Liver (tissue), 8 donors: ENCODE measurements at regions not wholly inside any gene's neighbourhood (a gene's known extent, or its start where the extent isn't known, plus 50 kb on each side); places are given as distances from the start of the nearest gene placed in this dataset.

Source experiments
- DNase-seq: peaks from one replicate; pipeline ENCODE4 v3.0.0-alpha.2; 2017; ENCODE audit warnings: low spot score
- H3K27ac ChIP-seq, 2 donors: one replicate each; pipeline ENCODE4 v1.7.0; 2013; ENCODE audit warnings: inconsistent platforms in 2 of 2, low read length in 2 of 2, control low read depth in 1 of 2, low read depth in 1 of 2, mild to moderate bottlenecking in 1 of 2
- H3K27me3 ChIP-seq, 4 donors: one replicate each; pipeline versions ENCODE4 v1.6.1 to v1.7.0; 2013; ENCODE audit warnings: low read length in 3 of 4, inconsistent platforms in 1 of 4, mild to moderate bottlenecking in 1 of 4, moderate library complexity in 1 of 4; ENCODE audit not compliant: control insufficient read depth in 4 of 4, insufficient read depth in 4 of 4
- H3K36me3 ChIP-seq, 4 donors: one replicate each; pipeline versions ENCODE4 v1.6.1 to v1.7.0; 2013; ENCODE audit warnings: low read length in 3 of 4, mild to moderate bottlenecking in 3 of 4, low read depth in 1 of 4, moderate library complexity in 1 of 4; ENCODE audit not compliant: control insufficient read depth in 4 of 4, insufficient read depth in 3 of 4
- H3K4me1 ChIP-seq, 4 donors: one replicate each; pipeline versions ENCODE4 v1.6.1 to v1.7.0; 2013; ENCODE audit warnings: low read length in 3 of 4, mild to moderate bottlenecking in 3 of 4, moderate library complexity in 1 of 4; ENCODE audit not compliant: control insufficient read depth in 4 of 4, insufficient read depth in 4 of 4
- H3K4me3 ChIP-seq, 3 donors: one replicate each; pipeline versions ENCODE4 v1.6.1 to v1.7.0; 2013; ENCODE audit warnings: low read length in 3 of 3, control low read depth in 1 of 3, low read depth in 1 of 3, mild to moderate bottlenecking in 1 of 3
- H3K9ac ChIP-seq, 2 donors: one replicate each; pipeline ENCODE4 v1.7.0; 2013; ENCODE audit warnings: low read length in 2 of 2, mild to moderate bottlenecking in 2 of 2, moderate library complexity in 2 of 2, control low read depth in 1 of 2, low read depth in 1 of 2
- H3K9me3 ChIP-seq, 4 donors: one replicate each; pipeline versions ENCODE4 v1.6.1 to v1.7.0; 2013; ENCODE audit warnings: low read length in 3 of 4; ENCODE audit not compliant: control insufficient read depth in 4 of 4
- EGR1 ChIP-seq, 2 donors: IDR thresholded peaks; 2 replicates each; pipeline ENCODE4 v1.6.1; 2016 to 2018; ENCODE audit warnings: antibody characterized with exemption in 2 of 2, low read depth in 2 of 2
- FOXA1 ChIP-seq: IDR thresholded peaks from 2 replicates; pipeline ENCODE4 v1.6.1; 2016; ENCODE audit warnings: antibody characterized with exemption
- GABPA ChIP-seq, 2 donors: IDR thresholded peaks in 1 of 2; conservative IDR thresholded peaks in 1 of 2; 2 replicates each; pipeline ENCODE4 v1.6.1; 2016; ENCODE audit warnings: antibody characterized with exemption in 2 of 2, mild to moderate bottlenecking in 1 of 2, moderate library complexity in 1 of 2
- HNF4A ChIP-seq, 2 donors: conservative IDR thresholded peaks; 2 replicates each; pipeline ENCODE4 v1.6.1; 2016; ENCODE audit warnings: antibody characterized with exemption in 2 of 2, mild to moderate bottlenecking in 2 of 2
- HNF4G ChIP-seq: IDR thresholded peaks from 2 replicates; pipeline ENCODE4 v1.6.1; 2016; ENCODE audit warnings: antibody characterized with exemption
- JUND ChIP-seq, 2 donors: IDR thresholded peaks; 2 replicates each; pipeline ENCODE4 v1.6.1; 2016; ENCODE audit warnings: antibody characterized with exemption in 2 of 2
- MAX ChIP-seq: IDR thresholded peaks from 2 replicates; pipeline ENCODE4 v1.6.1; 2016; ENCODE audit warnings: antibody characterized with exemption
- RAD21 ChIP-seq, 2 donors: IDR thresholded peaks; 2 replicates each; pipeline ENCODE4 v1.6.1; 2016; ENCODE audit warnings: antibody characterized with exemption in 2 of 2, mild to moderate bottlenecking in 2 of 2
- RXRA ChIP-seq, 2 donors: IDR thresholded peaks; 2 replicates each; pipeline ENCODE4 v1.6.1; 2017 to 2018; ENCODE audit warnings: antibody characterized with exemption in 2 of 2, mild to moderate bottlenecking in 1 of 2
- TAF1 ChIP-seq: conservative IDR thresholded peaks from 2 replicates; pipeline ENCODE4 v1.6.1; 2016; ENCODE audit warnings: antibody characterized with exemption, mild to moderate bottlenecking
- YY1 ChIP-seq: IDR thresholded peaks from 2 replicates; pipeline ENCODE4 v1.6.1; 2016; ENCODE audit warnings: antibody characterized with exemption, mild to moderate bottlenecking
- ZBTB33 ChIP-seq: IDR thresholded peaks from 2 replicates; pipeline ENCODE4 v1.6.1; 2016; ENCODE audit warnings: antibody characterized with exemption
- WGBS: extraction: QIAGEN DNeasy Blood & Tissue Kit; methylation state at CpG from one replicate; pipeline ENCODE4 v1.1.7; 2013; 5-methylcytosine and 5-hydroxymethylcytosine counted together
- TF ChIP-seq, protein P1 (sequence below): fragments of 150-350 bp; IDR thresholded peaks from 2 replicates; pipeline ENCODE4 v1.5.1; 2017; ENCODE audit warnings: improper control_type of control experiment, low read depth, low read length; ENCODE audit not compliant: missing input control
- TF ChIP-seq, protein P2 (sequence below): IDR thresholded peaks from 2 replicates; pipeline ENCODE4 v1.6.1; 2016; ENCODE audit warnings: antibody characterized with exemption
- TF ChIP-seq, protein P3 (sequence below): IDR thresholded peaks from 2 replicates; pipeline ENCODE4 v1.6.1; 2016; ENCODE audit warnings: antibody characterized with exemption, mild to moderate bottlenecking
- donor health status: healthy.
- donor health status: healthy.
- donor health status: healthy.
- donor health status: healthy.
- donor health status: healthy.

- Histone ChIP-seq H3K4me3 (no peak overlapping the region), H3K27ac (no peak overlapping the region), H3K9me3 (no peaks in the 10 kb centered on the region), H3K36me3 (no peaks in the 10 kb centered on the region), H3K4me1 (no peaks in the 10 kb centered on the region), H3K9ac (no peak overlapping the region), H3K27me3 (peaks cover 0 to 2% (median 0%) of the 10 kb centered on the region in 4 donors)
- no peak for DNase-seq
- 77% methylated on average over 9 of the region's 9 CpGs for WGBS
- no peak for TF ChIP-seq GABPA (IDR thresholded peaks at IDR 0.05 in 1 of 2, conservative IDR thresholded peaks at IDR 0.05 in 1 of 2)
- TF ChIP-seq YY1: no peak
- TF ChIP-seq EGR1 (IDR thresholded peaks at IDR 0.05; ENCODE audit: low read depth in 2 of 2): no peak
- TF ChIP-seq FOXA1: no peak
- no peak for TF ChIP-seq ZBTB33
- TF ChIP-seq HNF4G: no peak
- TF ChIP-seq TAF1: no peak
- TF ChIP-seq, protein P1, sequence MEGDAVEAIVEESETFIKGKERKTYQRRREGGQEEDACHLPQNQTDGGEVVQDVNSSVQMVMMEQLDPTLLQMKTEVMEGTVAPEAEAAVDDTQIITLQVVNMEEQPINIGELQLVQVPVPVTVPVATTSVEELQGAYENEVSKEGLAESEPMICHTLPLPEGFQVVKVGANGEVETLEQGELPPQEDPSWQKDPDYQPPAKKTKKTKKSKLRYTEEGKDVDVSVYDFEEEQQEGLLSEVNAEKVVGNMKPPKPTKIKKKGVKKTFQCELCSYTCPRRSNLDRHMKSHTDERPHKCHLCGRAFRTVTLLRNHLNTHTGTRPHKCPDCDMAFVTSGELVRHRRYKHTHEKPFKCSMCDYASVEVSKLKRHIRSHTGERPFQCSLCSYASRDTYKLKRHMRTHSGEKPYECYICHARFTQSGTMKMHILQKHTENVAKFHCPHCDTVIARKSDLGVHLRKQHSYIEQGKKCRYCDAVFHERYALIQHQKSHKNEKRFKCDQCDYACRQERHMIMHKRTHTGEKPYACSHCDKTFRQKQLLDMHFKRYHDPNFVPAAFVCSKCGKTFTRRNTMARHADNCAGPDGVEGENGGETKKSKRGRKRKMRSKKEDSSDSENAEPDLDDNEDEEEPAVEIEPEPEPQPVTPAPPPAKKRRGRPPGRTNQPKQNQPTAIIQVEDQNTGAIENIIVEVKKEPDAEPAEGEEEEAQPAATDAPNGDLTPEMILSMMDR: no peak
- TF ChIP-seq JUND (IDR thresholded peaks at IDR 0.05): no peak
- TF ChIP-seq, protein P2, sequence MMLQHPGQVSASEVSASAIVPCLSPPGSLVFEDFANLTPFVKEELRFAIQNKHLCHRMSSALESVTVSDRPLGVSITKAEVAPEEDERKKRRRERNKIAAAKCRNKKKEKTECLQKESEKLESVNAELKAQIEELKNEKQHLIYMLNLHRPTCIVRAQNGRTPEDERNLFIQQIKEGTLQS: no peak
Measured at GRCh38 chr4:1572521-1572920, 111.6 kb downstream of the FAM53A start.

DNA sequence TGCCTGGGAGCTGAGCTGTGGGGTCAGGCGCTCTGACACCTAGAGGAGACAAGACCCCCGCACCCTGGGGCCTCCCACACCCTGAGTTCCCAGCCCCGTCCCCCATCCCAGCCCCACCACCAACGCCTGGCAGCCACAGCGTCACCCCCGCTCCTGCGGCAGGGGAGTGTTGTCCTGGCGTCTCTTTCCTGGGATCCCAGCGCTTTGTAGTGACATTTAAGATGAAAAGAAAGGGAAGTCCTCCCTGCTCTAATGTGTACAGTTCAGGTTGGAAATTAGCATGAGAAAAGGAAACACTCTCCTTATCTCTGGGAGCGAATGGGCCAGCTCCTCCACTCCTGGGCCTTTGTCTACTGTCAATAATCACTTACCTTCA lies 112.1 kb downstream of the FAM53A start:
- no peak for DNase-seq
- 85% methylated on average over 10 of the region's 10 CpGs for WGBS
- TF ChIP-seq RAD21 (IDR thresholded peaks at IDR 0.05): no peak
- TF ChIP-seq, protein P1: no peak
- TF ChIP-seq HNF4A (conservative IDR thresholded peaks at IDR 0.05): no peak
- TF ChIP-seq, protein P3, sequence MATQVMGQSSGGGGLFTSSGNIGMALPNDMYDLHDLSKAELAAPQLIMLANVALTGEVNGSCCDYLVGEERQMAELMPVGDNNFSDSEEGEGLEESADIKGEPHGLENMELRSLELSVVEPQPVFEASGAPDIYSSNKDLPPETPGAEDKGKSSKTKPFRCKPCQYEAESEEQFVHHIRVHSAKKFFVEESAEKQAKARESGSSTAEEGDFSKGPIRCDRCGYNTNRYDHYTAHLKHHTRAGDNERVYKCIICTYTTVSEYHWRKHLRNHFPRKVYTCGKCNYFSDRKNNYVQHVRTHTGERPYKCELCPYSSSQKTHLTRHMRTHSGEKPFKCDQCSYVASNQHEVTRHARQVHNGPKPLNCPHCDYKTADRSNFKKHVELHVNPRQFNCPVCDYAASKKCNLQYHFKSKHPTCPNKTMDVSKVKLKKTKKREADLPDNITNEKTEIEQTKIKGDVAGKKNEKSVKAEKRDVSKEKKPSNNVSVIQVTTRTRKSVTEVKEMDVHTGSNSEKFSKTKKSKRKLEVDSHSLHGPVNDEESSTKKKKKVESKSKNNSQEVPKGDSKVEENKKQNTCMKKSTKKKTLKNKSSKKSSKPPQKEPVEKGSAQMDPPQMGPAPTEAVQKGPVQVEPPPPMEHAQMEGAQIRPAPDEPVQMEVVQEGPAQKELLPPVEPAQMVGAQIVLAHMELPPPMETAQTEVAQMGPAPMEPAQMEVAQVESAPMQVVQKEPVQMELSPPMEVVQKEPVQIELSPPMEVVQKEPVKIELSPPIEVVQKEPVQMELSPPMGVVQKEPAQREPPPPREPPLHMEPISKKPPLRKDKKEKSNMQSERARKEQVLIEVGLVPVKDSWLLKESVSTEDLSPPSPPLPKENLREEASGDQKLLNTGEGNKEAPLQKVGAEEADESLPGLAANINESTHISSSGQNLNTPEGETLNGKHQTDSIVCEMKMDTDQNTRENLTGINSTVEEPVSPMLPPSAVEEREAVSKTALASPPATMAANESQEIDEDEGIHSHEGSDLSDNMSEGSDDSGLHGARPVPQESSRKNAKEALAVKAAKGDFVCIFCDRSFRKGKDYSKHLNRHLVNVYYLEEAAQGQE: no peak
- no peak for TF ChIP-seq YY1
- no peak for TF ChIP-seq RXRA (IDR thresholded peaks at IDR 0.05)
- TF ChIP-seq EGR1 (IDR thresholded peaks at IDR 0.05; ENCODE audit: low read depth in 2 of 2): no peak
- TF ChIP-seq HNF4G: no peak
- no peak for TF ChIP-seq MAX
- TF ChIP-seq GABPA (IDR thresholded peaks at IDR 0.05 in 1 of 2, conservative IDR thresholded peaks at IDR 0.05 in 1 of 2): no peak

More for the DNA sequence above, 112.1 kb downstream of the FAM53A start:
- Histone ChIP-seq H3K4me3 (no peak overlapping the region), H3K27me3 (peaks cover 0 to 1% (median 0%) of the 10 kb centered on the region in 4 donors), H3K4me1 (no peaks in the 10 kb centered on the region), H3K36me3 (no peaks in the 10 kb centered on the region), H3K27ac (no peak overlapping the region), H3K9ac (no peak overlapping the region), H3K9me3 (no peaks in the 10 kb centered on the region)
